ENCODE measurements at regions not wholly inside any gene's neighbourhood (a gene's known extent, or its start where the extent isn't known, plus 50 kb on each side); places are given as distances from the start of the nearest gene placed in this dataset.

- no peak for TF ChIP-seq CTCF (IDR thresholded peaks at IDR 0.05)
- no peak for TF ChIP-seq POLR2A (IDR thresholded peaks at IDR 0.05)
- no peak for TF ChIP-seq EP300 (IDR thresholded peaks at IDR 0.05)
- TF ChIP-seq POLR2AphosphoS5 (IDR thresholded peaks at IDR 0.05) = no peak
These were observed 173.5 kb upstream of the DYRK2 start for GRCh38 chr12:67474934-67475620.

Data from stomach (tissue), 4 donors.